HG03139 (cell line): ENCODE measurements at regions not wholly inside any gene's neighbourhood (a gene's known extent, or its start where the extent isn't known, plus 50 kb on each side); places are given as distances from the start of the nearest gene placed in this dataset.
"Not testable (repeated sequence)": the region's sequence is repeated elsewhere in the genome, so short reads cannot be mapped to it uniquely, and the experiment has no call there.

Experiments used
- ATAC-seq: cut with Tn5 transposase; IDR thresholded peaks from one replicate; pipeline ENCODE4 v1.9.1; 2021; ENCODE audit not compliant: unreplicated experiment

GRCh38 chr10:23543691-23544380 is 105.0 kb downstream of the OTUD1 start:
- no peak for ATAC-seq

DNA sequence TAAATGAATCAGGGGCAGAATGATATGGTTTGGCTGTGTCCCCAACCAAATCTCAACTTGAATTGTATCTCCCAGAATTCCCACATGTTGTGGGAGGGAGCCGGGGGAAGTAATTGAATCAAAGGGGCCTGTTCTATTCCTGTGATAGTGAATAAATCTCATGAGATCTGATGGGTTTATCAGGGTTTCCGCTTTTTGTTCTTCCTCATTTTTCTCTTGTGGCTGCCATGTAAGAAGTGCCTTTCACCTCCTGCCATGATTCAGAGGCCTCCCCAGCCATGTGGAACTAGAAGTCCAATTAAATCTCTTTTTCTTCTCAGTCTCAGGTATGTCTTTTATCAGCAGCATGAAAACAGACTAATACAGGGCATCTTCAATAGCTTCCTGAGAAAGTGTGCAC is 107.0 kb downstream of the OTUD1 start:
- not testable (repeated sequence) for ATAC-seq

DNA sequence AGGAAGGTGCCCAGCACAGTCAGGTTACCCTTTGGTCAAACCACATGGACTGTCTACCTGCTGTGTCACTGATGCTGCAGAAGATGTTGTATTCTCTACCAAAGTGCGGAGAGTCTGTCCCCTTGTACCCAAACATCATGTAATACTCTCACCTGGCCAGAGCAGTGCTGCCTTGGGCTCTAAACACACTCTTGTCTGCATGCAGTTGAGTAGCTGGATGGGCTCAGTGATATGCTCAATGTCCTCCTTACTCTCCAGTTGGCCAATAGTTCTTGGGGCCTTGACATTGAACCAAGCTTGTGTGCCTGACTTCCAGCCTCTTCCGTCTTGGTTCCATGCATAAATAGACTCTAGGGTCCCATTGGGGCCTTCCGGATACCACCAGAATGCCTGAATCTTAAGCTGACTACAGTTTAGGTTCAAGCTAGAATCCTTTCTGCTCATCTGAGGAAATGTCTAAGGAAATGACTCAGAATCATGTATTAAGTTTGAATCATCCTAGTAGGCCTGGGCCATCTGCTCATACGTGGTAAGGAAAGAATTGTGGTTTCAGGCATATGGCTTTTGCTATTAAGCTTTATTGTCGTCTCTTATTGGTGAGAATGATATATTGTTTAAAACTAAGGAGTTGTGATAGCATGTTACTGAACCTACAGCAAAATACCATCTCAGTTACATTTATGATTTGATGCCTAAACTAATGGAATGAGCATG is 118.0 kb downstream of the OTUD1 start:
- no peak for ATAC-seq

GRCh38 chr10:23557777-23558176 is 118.9 kb downstream of the OTUD1 start:
- no peak for ATAC-seq

- ATAC-seq = no peak
These were observed 119.5 kb downstream of the OTUD1 start for GRCh38 chr10:23558361-23558799.

DNA sequence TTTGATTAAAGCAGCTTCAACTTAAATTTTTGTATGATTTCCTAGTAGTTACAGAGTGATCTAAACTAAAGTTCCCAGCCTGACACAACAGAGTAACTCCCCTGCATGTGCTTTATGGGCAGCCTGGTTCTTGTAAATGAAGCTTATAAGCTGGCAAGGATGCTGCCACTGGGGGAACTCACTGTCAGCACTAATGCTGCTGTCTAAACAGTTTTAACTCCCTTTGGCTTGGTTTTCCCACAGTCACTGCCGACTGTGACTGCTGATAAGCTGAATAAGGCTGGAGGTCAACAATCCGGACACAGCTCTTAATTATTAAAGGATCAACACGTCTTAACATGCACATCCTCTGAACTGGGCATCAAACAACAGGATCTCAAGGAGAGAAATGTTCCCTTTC is 130.1 kb downstream of the OTUD1 start:
- ATAC-seq = no peak

GRCh38 chr10:23571884-23572283 is 133.0 kb downstream of the OTUD1 start:
- no peak for ATAC-seq

DNA sequence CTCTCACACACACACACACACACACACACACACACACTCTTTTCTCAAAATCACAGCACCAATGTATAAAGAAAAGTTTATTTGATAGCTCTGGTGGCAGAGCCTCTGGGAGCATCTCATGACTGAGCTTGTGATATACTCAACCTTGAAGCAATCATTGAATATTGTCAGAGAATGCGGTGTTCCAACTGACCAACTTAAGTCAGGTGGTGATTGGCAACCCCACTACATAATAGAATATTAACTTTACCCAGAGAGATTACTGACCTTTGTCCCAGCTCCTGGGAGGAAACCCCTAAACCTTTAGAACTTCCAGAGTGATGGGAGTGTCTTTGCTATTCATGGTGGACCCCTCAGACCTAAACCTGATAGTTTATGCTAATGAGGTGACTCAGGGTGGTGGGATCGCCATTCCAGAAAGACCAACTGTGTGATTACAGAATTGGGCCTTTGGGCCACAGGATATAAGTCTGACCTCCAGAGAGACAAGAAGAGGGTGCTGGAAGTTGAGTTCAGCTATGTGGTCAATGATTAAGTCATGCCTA is 143.1 kb downstream of the OTUD1 start:
- ATAC-seq = no peak

- no peak for ATAC-seq
These were observed 145.5 kb downstream of the OTUD1 start for GRCh38 chr10:23584396-23584795.

DNA sequence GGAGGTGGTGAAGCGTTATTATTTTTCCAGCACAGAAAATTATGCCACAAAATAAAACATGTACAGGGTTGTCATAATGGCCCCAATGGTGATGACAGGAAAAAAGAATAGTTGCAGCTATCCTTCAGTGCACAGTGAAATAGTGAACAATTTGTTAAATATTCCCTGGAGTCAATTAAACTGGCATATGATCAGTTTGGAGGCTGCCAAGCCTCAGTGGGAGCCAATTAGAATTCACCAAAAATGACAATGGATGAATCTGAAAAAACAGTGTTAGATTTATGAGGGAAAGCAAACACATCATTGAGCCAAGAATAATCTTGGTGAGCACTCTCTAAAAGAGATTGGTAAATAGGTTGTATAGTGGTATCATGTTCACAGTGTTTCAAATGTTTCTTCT is 146.3 kb downstream of the OTUD1 start:
- no peak for ATAC-seq

DNA sequence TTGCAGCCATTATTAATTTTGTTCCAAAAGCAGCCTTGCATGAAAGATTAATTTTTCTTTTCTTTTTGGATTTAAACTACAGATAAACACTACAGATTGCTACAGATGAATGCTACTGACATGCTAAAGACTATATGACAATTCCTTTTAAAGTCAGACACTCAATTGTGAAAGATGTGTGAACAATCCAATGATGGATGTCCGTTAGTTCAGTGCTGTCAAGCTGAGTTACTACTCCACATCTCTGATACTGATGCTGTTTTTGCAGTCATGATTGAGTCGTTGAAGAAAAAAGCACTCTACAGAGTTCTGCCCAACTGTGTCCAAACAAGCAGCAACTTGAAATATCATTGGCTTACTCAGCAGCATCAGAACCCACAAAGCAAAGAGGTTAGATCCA is 146.8 kb downstream of the OTUD1 start:
- ATAC-seq = no peak

GRCh38 chr10:23595278-23595677 is 156.4 kb downstream of the OTUD1 start:
- not testable (repeated sequence) for ATAC-seq

DNA sequence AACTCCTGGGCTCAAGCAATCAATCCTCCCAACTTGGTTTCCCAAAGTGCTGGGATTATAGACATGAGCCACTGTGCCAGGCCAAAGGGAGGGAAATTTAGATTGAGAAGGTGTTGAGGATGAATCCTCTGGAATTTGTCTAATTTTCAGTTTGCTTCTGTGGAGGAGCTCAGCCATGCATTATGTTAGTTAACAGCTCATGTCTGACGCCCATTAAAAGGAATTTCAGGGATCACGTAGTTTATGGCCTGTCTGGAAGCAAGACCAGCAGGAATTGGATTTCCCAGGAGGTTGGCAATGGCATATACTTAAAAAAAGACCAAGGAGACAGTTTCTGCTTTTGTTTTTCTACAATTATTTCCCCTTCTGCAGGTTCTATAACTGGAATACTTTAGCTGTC is 165.7 kb downstream of the OTUD1 start:
- no peak for ATAC-seq

DNA sequence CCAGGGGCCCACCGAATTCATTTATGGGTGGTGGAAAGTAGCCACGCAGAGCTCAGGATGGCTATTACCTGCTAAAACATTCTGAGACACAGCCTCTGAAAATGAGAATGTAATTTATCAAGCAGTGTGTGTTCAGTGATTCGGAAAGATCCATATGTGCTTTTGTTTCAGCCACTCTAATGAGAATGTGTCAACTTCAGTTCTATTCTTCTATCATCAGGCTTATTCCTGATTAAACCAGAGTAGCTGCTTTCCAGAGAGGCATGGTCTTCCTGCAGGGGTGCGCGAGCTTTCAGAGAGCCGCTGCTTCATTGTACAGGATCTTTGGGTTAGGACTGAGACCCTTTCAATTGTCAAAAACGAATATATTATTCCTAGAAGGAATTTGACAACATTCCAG is 167.6 kb downstream of the OTUD1 start:
- ATAC-seq = no peak

DNA sequence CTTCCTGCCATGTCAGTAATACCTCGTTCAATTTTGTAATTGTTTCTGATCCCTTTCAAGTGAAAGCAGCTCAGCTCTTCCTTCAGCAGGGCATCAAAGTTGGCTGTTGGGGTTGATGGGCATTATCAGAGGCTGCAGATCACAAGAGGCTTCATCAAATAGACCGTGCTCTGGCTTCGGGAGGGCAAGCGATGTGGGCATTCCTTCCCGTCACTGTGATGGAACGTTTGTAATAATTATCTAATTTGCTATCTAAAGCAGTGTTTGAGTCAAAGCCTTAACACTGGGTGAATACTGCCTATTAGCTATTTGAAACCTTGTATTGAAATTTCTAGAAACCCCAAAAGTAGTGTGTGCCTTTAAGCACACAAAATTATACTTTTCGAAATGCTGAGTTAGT is 170.1 kb downstream of the OTUD1 start:
- no peak for ATAC-seq

GRCh38 chr10:23610626-23611307 is 171.9 kb downstream of the OTUD1 start:
- no peak for ATAC-seq

DNA sequence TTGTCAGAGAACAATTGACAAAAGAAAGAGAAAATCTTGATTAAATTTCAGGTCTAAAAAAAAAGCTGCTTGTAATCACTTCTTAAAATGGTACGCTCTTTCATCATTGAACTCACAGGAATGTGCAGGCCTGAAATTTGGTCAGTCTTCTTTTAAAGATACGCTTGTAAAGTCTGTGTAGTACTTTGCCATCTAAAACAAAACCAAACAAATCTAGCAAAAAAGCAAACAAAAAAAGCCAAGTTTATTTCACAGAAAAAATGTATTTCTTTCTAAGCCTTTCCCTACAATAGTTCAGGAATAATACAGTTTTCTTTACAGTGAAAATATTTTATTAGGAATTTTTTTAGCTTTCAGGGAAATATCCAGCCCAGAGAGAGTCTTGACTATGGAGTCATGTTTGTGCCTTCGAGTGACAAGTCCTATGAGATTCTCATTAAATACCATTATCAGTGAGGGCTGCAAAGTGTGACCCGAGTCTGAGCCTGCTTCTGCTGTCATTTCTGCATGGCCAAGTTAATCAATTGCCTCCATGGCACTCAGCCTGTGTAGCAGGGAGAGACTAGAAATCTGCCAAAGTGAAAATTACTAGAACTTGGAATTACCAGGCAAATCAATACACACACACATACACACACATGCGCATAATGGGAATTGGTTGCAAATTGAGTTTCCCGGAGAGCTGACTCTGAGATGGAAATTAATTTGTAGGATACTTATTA is 172.6 kb downstream of the OTUD1 start:
- no peak for ATAC-seq

DNA sequence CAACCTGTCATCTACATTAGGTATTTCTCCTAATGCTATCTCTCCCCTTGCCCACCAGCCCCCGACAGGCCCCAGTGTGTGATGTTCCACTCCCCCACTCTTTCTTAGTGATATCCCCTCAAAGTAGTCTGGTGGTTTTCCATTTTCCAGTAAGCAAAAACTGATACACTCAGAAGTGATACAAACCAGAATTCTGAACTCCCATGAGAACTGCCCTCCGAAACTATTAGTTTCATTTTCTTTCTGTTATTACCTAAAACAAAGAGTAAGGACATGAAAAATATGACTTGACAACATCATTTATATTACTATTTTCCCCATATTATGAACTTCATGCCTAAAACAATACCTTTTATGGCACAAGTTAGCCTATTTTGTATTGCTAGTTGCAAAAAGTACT is 175.0 kb downstream of the OTUD1 start:
- ATAC-seq = no peak

DNA sequence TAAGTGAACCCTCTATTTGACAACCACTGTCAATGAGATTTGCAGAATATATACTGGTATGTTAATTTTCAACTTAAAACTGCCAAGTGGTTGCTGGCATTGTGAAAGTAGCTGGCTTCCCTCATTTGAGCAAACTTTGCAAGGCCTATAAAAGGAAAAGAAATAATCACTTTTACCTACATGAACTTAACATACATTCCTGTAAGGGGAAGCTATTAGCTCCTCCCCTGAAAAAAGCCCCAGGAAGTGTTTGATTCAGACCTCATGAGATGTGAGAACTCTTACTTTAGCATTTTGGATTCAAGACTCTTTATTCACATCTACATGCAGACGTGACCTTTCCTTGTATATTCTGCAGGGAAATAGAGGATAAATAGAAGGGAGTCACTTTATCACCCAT is 175.6 kb downstream of the OTUD1 start:
- no peak for ATAC-seq

DNA sequence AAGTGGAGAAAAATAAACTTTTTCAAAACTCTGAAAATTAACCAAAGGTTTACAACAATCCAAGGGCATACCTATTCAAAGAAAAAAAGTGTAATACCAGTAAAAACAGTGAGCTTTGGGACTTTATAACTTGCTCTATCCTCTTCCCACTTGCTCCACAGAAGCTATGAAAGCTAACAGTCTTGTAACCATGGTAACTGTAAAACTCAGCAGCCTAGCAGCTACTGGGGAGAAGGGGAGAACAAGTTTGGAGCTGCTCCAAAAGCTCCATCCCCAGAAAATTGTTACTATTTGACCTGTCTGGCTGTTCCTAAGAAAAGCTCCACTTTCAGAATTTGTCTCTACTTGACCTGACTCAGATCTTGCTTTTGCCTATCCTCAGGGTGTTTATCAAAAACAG is 191.5 kb downstream of the OTUD1 start:
- ATAC-seq = no peak

- ATAC-seq = no peak
These were observed 192.0 kb downstream of the OTUD1 start for GRCh38 chr10:23630885-23631284.
